GM12878 (cell line): ENCODE measurements at regions not wholly inside any gene's neighbourhood (a gene's known extent, or its start where the extent isn't known, plus 50 kb on each side); places are given as distances from the start of the nearest gene placed in this dataset.

Source experiments
- TF ChIP-seq, protein P1 (sequence below): IDR thresholded peaks from 2 replicates; pipeline ENCODE4 v1.6.1; 2011; ENCODE audit warnings: low read depth, low read length, improper control_type of control experiment, borderline replicate concordance
- TF ChIP-seq, protein P2 (sequence below): IDR thresholded peaks from 2 replicates; pipeline ENCODE4 v1.6.1; 2012; ENCODE audit warnings: low read depth, low read length, improper control_type of control experiment

- TF ChIP-seq, protein P1, sequence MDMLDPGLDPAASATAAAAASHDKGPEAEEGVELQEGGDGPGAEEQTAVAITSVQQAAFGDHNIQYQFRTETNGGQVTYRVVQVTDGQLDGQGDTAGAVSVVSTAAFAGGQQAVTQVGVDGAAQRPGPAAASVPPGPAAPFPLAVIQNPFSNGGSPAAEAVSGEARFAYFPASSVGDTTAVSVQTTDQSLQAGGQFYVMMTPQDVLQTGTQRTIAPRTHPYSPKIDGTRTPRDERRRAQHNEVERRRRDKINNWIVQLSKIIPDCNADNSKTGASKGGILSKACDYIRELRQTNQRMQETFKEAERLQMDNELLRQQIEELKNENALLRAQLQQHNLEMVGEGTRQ: no peak
- TF ChIP-seq, protein P2, sequence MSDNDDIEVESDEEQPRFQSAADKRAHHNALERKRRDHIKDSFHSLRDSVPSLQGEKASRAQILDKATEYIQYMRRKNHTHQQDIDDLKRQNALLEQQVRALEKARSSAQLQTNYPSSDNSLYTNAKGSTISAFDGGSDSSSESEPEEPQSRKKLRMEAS: no peak
Observed at GRCh38 chr7:37592366-37592765, 91.2 kb upstream of the GPR141 start.
